HEK293 (cell line): ENCODE measurements at regions not wholly inside any gene's neighbourhood (a gene's known extent, or its start where the extent isn't known, plus 50 kb on each side); places are given as distances from the start of the nearest gene placed in this dataset.

Experiments
- KLF1 ChIP-seq: fragments of 450-650 bp; formaldehyde crosslinking; IDR thresholded peaks from 2 replicates; pipeline ENCODE4 v1.5.1; 2016; ENCODE audit warnings: missing biosample characterization, missing genetic modification characterization
- ZNF404 ChIP-seq: fragments of 450-650 bp; formaldehyde crosslinking; IDR thresholded peaks from 2 replicates; pipeline ENCODE4 v1.5.1; 2017; ENCODE audit warnings: missing biosample characterization, missing genetic modification characterization
- TF ChIP-seq, protein P1 (sequence below): fragments of 450-650 bp; formaldehyde crosslinking; IDR thresholded peaks from 2 replicates; pipeline ENCODE4 v1.5.1; 2017; ENCODE audit warnings: missing biosample characterization, missing genetic modification characterization
- TF ChIP-seq, protein P2 (sequence below): fragments of 450-650 bp; formaldehyde crosslinking; IDR thresholded peaks from 2 replicates; pipeline ENCODE4 v1.5.1; 2016; ENCODE audit warnings: missing biosample characterization, missing genetic modification characterization
- TF ChIP-seq, protein P3 (sequence below): fragments of 450-650 bp; formaldehyde crosslinking; IDR thresholded peaks from 2 replicates; pipeline ENCODE4 v1.5.1; 2016; ENCODE audit warnings: missing biosample characterization, missing genetic modification characterization
- TF ChIP-seq, protein P4 (sequence below): fragments of 450-650 bp; formaldehyde crosslinking; IDR thresholded peaks from 2 replicates; pipeline ENCODE4 v1.5.1; 2017; ENCODE audit warnings: missing biosample characterization, mild to moderate bottlenecking, missing genetic modification characterization, moderate library complexity
- TF ChIP-seq, protein P5 (sequence below): fragments of 450-650 bp; formaldehyde crosslinking; IDR thresholded peaks from 2 replicates; pipeline ENCODE4 v1.5.1; 2016; ENCODE audit warnings: missing biosample characterization, missing genetic modification characterization

DNA sequence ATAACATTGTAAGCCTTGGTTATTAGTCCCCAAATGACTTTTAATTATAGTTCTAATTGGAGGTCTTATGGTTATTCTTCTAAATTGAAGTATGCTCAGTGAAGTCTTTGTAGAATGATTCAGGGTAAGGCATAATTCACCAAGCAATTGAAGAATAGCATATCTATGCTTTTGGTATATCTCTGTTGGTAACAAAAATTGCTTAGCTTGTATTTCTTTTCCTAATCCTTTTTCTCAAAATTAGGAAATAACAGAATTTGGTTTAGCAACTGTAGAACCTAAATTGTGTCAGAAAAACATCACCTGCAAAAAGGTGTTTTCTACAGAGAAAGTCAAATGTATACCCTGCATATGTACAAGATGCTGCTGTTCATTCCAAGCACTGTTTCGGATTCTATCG lies 189.2 kb upstream of the EPHA4 start:
- TF ChIP-seq, protein P1, sequence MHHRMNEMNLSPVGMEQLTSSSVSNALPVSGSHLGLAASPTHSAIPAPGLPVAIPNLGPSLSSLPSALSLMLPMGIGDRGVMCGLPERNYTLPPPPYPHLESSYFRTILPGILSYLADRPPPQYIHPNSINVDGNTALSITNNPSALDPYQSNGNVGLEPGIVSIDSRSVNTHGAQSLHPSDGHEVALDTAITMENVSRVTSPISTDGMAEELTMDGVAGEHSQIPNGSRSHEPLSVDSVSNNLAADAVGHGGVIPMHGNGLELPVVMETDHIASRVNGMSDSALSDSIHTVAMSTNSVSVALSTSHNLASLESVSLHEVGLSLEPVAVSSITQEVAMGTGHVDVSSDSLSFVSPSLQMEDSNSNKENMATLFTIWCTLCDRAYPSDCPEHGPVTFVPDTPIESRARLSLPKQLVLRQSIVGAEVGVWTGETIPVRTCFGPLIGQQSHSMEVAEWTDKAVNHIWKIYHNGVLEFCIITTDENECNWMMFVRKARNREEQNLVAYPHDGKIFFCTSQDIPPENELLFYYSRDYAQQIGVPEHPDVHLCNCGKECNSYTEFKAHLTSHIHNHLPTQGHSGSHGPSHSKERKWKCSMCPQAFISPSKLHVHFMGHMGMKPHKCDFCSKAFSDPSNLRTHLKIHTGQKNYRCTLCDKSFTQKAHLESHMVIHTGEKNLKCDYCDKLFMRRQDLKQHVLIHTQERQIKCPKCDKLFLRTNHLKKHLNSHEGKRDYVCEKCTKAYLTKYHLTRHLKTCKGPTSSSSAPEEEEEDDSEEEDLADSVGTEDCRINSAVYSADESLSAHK (tag by site-specific recombination): no peak
- TF ChIP-seq, protein P2, sequence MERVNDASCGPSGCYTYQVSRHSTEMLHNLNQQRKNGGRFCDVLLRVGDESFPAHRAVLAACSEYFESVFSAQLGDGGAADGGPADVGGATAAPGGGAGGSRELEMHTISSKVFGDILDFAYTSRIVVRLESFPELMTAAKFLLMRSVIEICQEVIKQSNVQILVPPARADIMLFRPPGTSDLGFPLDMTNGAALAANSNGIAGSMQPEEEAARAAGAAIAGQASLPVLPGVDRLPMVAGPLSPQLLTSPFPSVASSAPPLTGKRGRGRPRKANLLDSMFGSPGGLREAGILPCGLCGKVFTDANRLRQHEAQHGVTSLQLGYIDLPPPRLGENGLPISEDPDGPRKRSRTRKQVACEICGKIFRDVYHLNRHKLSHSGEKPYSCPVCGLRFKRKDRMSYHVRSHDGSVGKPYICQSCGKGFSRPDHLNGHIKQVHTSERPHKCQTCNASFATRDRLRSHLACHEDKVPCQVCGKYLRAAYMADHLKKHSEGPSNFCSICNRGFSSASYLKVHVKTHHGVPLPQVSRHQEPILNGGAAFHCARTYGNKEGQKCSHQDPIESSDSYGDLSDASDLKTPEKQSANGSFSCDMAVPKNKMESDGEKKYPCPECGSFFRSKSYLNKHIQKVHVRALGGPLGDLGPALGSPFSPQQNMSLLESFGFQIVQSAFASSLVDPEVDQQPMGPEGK (tag by site-specific recombination): no peak
- TF ChIP-seq, protein P3, sequence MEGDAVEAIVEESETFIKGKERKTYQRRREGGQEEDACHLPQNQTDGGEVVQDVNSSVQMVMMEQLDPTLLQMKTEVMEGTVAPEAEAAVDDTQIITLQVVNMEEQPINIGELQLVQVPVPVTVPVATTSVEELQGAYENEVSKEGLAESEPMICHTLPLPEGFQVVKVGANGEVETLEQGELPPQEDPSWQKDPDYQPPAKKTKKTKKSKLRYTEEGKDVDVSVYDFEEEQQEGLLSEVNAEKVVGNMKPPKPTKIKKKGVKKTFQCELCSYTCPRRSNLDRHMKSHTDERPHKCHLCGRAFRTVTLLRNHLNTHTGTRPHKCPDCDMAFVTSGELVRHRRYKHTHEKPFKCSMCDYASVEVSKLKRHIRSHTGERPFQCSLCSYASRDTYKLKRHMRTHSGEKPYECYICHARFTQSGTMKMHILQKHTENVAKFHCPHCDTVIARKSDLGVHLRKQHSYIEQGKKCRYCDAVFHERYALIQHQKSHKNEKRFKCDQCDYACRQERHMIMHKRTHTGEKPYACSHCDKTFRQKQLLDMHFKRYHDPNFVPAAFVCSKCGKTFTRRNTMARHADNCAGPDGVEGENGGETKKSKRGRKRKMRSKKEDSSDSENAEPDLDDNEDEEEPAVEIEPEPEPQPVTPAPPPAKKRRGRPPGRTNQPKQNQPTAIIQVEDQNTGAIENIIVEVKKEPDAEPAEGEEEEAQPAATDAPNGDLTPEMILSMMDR (tag by site-specific recombination): no peak
- no peak for TF ChIP-seq KLF1
- TF ChIP-seq, protein P4, sequence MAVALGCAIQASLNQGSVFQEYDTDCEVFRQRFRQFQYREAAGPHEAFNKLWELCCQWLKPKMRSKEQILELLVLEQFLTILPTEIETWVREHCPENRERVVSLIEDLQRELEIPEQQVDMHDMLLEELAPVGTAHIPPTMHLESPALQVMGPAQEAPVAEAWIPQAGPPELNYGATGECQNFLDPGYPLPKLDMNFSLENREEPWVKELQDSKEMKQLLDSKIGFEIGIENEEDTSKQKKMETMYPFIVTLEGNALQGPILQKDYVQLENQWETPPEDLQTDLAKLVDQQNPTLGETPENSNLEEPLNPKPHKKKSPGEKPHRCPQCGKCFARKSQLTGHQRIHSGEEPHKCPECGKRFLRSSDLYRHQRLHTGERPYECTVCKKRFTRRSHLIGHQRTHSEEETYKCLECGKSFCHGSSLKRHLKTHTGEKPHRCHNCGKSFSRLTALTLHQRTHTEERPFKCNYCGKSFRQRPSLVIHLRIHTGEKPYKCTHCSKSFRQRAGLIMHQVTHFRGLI (tag by site-specific recombination): no peak
- no peak for TF ChIP-seq ZNF404
- TF ChIP-seq, protein P5, sequence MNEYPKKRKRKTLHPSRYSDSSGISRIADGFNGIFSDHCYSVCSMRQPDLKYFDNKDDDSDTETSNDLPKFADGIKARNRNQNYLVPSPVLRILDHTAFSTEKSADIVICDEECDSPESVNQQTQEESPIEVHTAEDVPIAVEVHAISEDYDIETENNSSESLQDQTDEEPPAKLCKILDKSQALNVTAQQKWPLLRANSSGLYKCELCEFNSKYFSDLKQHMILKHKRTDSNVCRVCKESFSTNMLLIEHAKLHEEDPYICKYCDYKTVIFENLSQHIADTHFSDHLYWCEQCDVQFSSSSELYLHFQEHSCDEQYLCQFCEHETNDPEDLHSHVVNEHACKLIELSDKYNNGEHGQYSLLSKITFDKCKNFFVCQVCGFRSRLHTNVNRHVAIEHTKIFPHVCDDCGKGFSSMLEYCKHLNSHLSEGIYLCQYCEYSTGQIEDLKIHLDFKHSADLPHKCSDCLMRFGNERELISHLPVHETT: no peak
